ENCODE measurements at regions not wholly inside any gene's neighbourhood (a gene's known extent, or its start where the extent isn't known, plus 50 kb on each side); places are given as distances from the start of the nearest gene placed in this dataset.

- H3K27ac ChIP-seq, result no peak overlapping the region
- no peaks in the 10 kb centered on the region for H3K79me2 ChIP-seq (ENCODE audit: low read depth)
- H3K4me3 ChIP-seq, result no peak overlapping the region
- H3F3A ChIP-seq (ENCODE audit: insufficient read depth, low read depth), result no peaks in the 10 kb centered on the region
- CTCF ChIA-PET, result no interaction called here
- H3K4me2 ChIP-seq, result no peak overlapping the region
- H2AFZ ChIP-seq, result no peak overlapping the region
- intact Hi-C loops (cut with micrococcal nuclease; ENCODE audit: unreplicated experiment), result no loop called here
- BruUV-seq (replicated peaks), result no TSS peak
- no peaks in the 10 kb centered on the region for H4K20me1 ChIP-seq (ENCODE audit: insufficient read depth)
- H3K9me3 ChIP-seq (ENCODE audit: insufficient read depth, low read depth), result no peaks in the 10 kb centered on the region
- peaks cover 51% of the 10 kb centered on the region for H3K27me3 ChIP-seq (ENCODE audit: insufficient read depth, low read depth)
- H3K36me3 ChIP-seq (ENCODE audit: low read depth), result no peaks in the 10 kb centered on the region
- POLR2A ChIA-PET (ENCODE audit: unreplicated experiment), result no interaction called here
- TF ChIP-seq EZH2 (IDR thresholded peaks at IDR 0.05; ENCODE audit: low read depth) (no peak), CTCF (conservative IDR thresholded peaks at IDR 0.05) (no peak)
- H3K9me2 ChIP-seq (ENCODE audit: insufficient read depth), result no peaks in the 10 kb centered on the region
- no peaks in the 10 kb centered on the region for H3K4me1 ChIP-seq (replicated peaks; ENCODE audit: insufficient read depth)
- no peak for DNase-seq
Measured at GRCh38 chr7:25541094-25541821, 313.0 kb upstream of the NPVF start.

- Histone ChIP-seq H3K9me3 (ENCODE audit: insufficient read depth, low read depth) (no peaks in the 10 kb centered on the region), H3K4me3 (no peak overlapping the region), H3K9me2 (ENCODE audit: insufficient read depth) (no peaks in the 10 kb centered on the region), H3K4me2 (no peak overlapping the region), H3K27me3 (ENCODE audit: insufficient read depth, low read depth) (peaks cover 57% of the 10 kb centered on the region), H3K79me2 (ENCODE audit: low read depth) (no peaks in the 10 kb centered on the region), H2AFZ (no peak overlapping the region), H4K20me1 (ENCODE audit: insufficient read depth) (no peaks in the 10 kb centered on the region), H3F3A (ENCODE audit: insufficient read depth, low read depth) (no peaks in the 10 kb centered on the region), H3K27ac (no peak overlapping the region), H3K4me1 (replicated peaks; ENCODE audit: insufficient read depth) (no peaks in the 10 kb centered on the region), H3K36me3 (ENCODE audit: low read depth) (no peaks in the 10 kb centered on the region)
- ChIA-PET CTCF (no interaction called here), POLR2A (ENCODE audit: unreplicated experiment) (interaction anchor here (0.6 kb wide), 1 partner anchor 1217 kb away, joined by 3 read pairs; no protein-coding TSS in a partner anchor)
- TF ChIP-seq EZH2 (IDR thresholded peaks at IDR 0.05; ENCODE audit: low read depth) (no peak), CTCF (conservative IDR thresholded peaks at IDR 0.05) (no peak)
- intact Hi-C loops (cut with micrococcal nuclease; ENCODE audit: unreplicated experiment), result no loop called here
- no peak for DNase-seq
- no TSS peak for BruUV-seq (replicated peaks)
Measured at GRCh38 chr7:25541877-25542276, 313.6 kb upstream of the NPVF start.

- peaks cover 70% of the 10 kb centered on the region for H3K27me3 ChIP-seq (ENCODE audit: insufficient read depth, low read depth)
- no TSS peak for BruUV-seq (replicated peaks)
Measured at GRCh38 chr7:25543210-25543609, 314.9 kb upstream of the NPVF start.

More at GRCh38 chr7:25543210-25543609, 314.9 kb upstream of the NPVF start:
- no peaks in the 10 kb centered on the region for H4K20me1 ChIP-seq (ENCODE audit: insufficient read depth)
- TF ChIP-seq EZH2 (IDR thresholded peaks at IDR 0.05; ENCODE audit: low read depth) (no peak), CTCF (conservative IDR thresholded peaks at IDR 0.05) (no peak)
- no peak overlapping the region for H3K27ac ChIP-seq
- DNase-seq, result no peak
- no peaks in the 10 kb centered on the region for H3K36me3 ChIP-seq (ENCODE audit: low read depth)
- H3K4me1 ChIP-seq (replicated peaks; ENCODE audit: insufficient read depth), result no peaks in the 10 kb centered on the region
- H3K9me2 ChIP-seq (ENCODE audit: insufficient read depth), result no peaks in the 10 kb centered on the region
- no peaks in the 10 kb centered on the region for H3K79me2 ChIP-seq (ENCODE audit: low read depth)
- no peak overlapping the region for H2AFZ ChIP-seq
- ChIA-PET POLR2A (ENCODE audit: unreplicated experiment) (no interaction called here), CTCF (no interaction called here)
- no peaks in the 10 kb centered on the region for H3K9me3 ChIP-seq (ENCODE audit: insufficient read depth, low read depth)
- H3F3A ChIP-seq (ENCODE audit: insufficient read depth, low read depth), result no peaks in the 10 kb centered on the region
- no peak overlapping the region for H3K4me2 ChIP-seq
- no peak overlapping the region for H3K4me3 ChIP-seq
- intact Hi-C loops (cut with micrococcal nuclease; ENCODE audit: unreplicated experiment), result no loop called here
